SK-N-SH (cell line): ENCODE measurements at regions not wholly inside any gene's neighbourhood (a gene's known extent, or its start where the extent isn't known, plus 50 kb on each side); places are given as distances from the start of the nearest gene placed in this dataset.

Source experiments
- CTCF ChIA-PET: fragments of 300-600, 350-600 bp; formaldehyde crosslinking; extraction: SDS; loops from one replicate; lab custom pipeline; 2021; lab: Yijun Ruan, JAX
- POLR2A ChIA-PET: fragments of 350-600 bp; sonication (Branson Sonifier 250); formaldehyde crosslinking; extraction: SDS; loops from one replicate; lab custom pipeline; 2020; ENCODE audit warnings: antibody characterized with exemption, inconsistent platforms; lab: Yijun Ruan, JAX
- DNase-seq: peaks from one replicate; pipeline ENCODE4 v3.0.0; 2012
- H2AFZ ChIP-seq: fragments of 200-600 bp; sonication (generic); 2 replicates; pipeline ENCODE4 v1.8.1; 2016; ENCODE audit warnings: antibody characterized with exemption, mild to moderate bottlenecking, low read depth
- H3F3A ChIP-seq: fragments of 200-600 bp; sonication (generic); replicated peaks from 2 replicates; pipeline ENCODE3; 2016; ENCODE audit warnings: antibody characterized with exemption, mild to moderate bottlenecking; ENCODE audit not compliant: insufficient read depth
- H3K27ac ChIP-seq, 2 experiments: fragments of 200-500 bp in 1 of 2; fragments of 200-600 bp in 1 of 2; sonication (Bioruptor generic) in 1 of 2; sonication (generic), shearing (Covaris generic) in 1 of 2; 2 replicates each; pipeline versions ENCODE4 v1.5.1 to v1.6.1; 2014 to 2016; ENCODE audit warnings: low read depth in 2 of 2, inconsistent platforms in 1 of 2, low read length in 1 of 2, mild to moderate bottlenecking in 1 of 2, mixed read lengths in 1 of 2
- H3K27me3 ChIP-seq: fragments of 200-600 bp; sonication (generic), shearing (Covaris generic); 2 replicates; pipeline ENCODE4 v1.6.1; 2016; ENCODE audit warnings: mixed run types; ENCODE audit not compliant: insufficient read depth
- H3K36me3 ChIP-seq, 2 experiments: fragments of 200-500 bp in 1 of 2; fragments of 200-600 bp in 1 of 2; sonication (Bioruptor generic) in 1 of 2; sonication (generic) in 1 of 2; replicated peaks in 1 of 2; 2 replicates each; pipeline versions ENCODE3 to v1.5.1; 2014 to 2016; ENCODE audit warnings: low read length in 1 of 2, mild to moderate bottlenecking in 1 of 2; ENCODE audit not compliant: insufficient read depth in 2 of 2, control insufficient read depth in 1 of 2
- H3K4me1 ChIP-seq, 2 experiments: fragments of 200-500 bp in 1 of 2; fragments of 200-600 bp in 1 of 2; sonication (Bioruptor generic) in 1 of 2; sonication (generic), shearing (Covaris generic) in 1 of 2; 2 replicates each; pipeline versions ENCODE4 v1.5.1 to v1.6.1; 2014 to 2016; ENCODE audit warnings: low read depth in 1 of 2, low read length in 1 of 2, mixed run types in 1 of 2; ENCODE audit not compliant: insufficient read depth in 2 of 2, control insufficient read depth in 1 of 2
- H3K4me2 ChIP-seq: fragments of 200-600 bp; sonication (generic), shearing (Covaris generic); 2 replicates; pipeline ENCODE4 v1.6.1; 2017; ENCODE audit warnings: mixed run types
- H3K4me3 ChIP-seq, 2 experiments: fragments of 200-500 bp in 1 of 2; fragments of 200-600 bp in 1 of 2; sonication (Bioruptor generic) in 1 of 2; sonication (generic), shearing (Covaris generic) in 1 of 2; 2 replicates each; pipeline versions ENCODE4 v1.5.1 to v1.8.1; 2014 to 2016; ENCODE audit warnings: low read depth in 2 of 2, inconsistent platforms in 1 of 2, low read length in 1 of 2, mild to moderate bottlenecking in 1 of 2, mixed read lengths in 1 of 2, moderate library complexity in 1 of 2
- H3K79me2 ChIP-seq: fragments of 200-600 bp; sonication (generic); 2 replicates; pipeline ENCODE4 v1.8.1; 2017; ENCODE audit warnings: mild to moderate bottlenecking; ENCODE audit not compliant: insufficient read depth
- H3K9ac ChIP-seq: fragments of 200-600 bp; sonication (generic); 2 replicates; pipeline ENCODE4 v1.6.1; 2017; ENCODE audit warnings: mixed run types
- H3K9me2 ChIP-seq: fragments of 200-600 bp; sonication (generic); 2 replicates; pipeline ENCODE4 v1.6.1; 2017; ENCODE audit warnings: mixed run types
- H3K9me3 ChIP-seq: fragments of 200-600 bp; sonication (generic); 2 replicates; pipeline ENCODE4 v1.6.1; 2017; ENCODE audit warnings: mixed run types, mild to moderate bottlenecking, moderate library complexity
- H4K20me1 ChIP-seq: fragments of 200-600 bp; sonication (generic); 2 replicates; pipeline ENCODE4 v1.6.1; 2017; ENCODE audit warnings: mild to moderate bottlenecking, mixed run types; ENCODE audit not compliant: insufficient read depth
- CHD2 ChIP-seq: fragments of 150-350 bp; IDR thresholded peaks from 2 replicates; pipeline ENCODE4 v1.6.1; 2018; ENCODE audit warnings: low read length; ENCODE audit not compliant: partially characterized antibody
- CTCF ChIP-seq: fragments of 200-600 bp; sonication (generic); IDR thresholded peaks from 2 replicates; pipeline ENCODE4 v1.6.1; 2017; ENCODE audit warnings: antibody characterized with exemption, mild to moderate bottlenecking, moderate library complexity
- FOSL2 ChIP-seq: IDR thresholded peaks from 2 replicates; pipeline ENCODE4 v1.4.0; 2012; ENCODE audit warnings: low read depth, mild to moderate bottlenecking, moderate library complexity, borderline replicate concordance
- FOXJ3 ChIP-seq: sonication (generic); formaldehyde crosslinking; IDR thresholded peaks from 2 replicates; pipeline ENCODE4 v1.5.1; 2020; ENCODE audit warnings: mild to moderate bottlenecking, missing genetic modification reagents
- FOXM1 ChIP-seq: IDR thresholded peaks from 2 replicates; pipeline ENCODE4 v1.4.0; 2012; ENCODE audit warnings: low read depth, mild to moderate bottlenecking
- GABPA ChIP-seq: IDR thresholded peaks from 2 replicates; pipeline ENCODE4 v1.4.0; 2012; ENCODE audit warnings: low read depth, mild to moderate bottlenecking
- GATA2 ChIP-seq: sonication (generic); formaldehyde crosslinking; IDR thresholded peaks from 2 replicates; pipeline ENCODE4 v1.5.0; 2020; ENCODE audit warnings: mild to moderate bottlenecking, missing genetic modification reagents
- JUND ChIP-seq: IDR thresholded peaks from 2 replicates; pipeline ENCODE4 v1.4.0; 2012
- MAX ChIP-seq: IDR thresholded peaks from 2 replicates; pipeline ENCODE4 v1.4.0; 2012; ENCODE audit warnings: low read depth
- MXI1 ChIP-seq: IDR thresholded peaks from 2 replicates; pipeline ENCODE4 v1.6.1; 2012; ENCODE audit warnings: mild to moderate bottlenecking, low read depth, low read length, improper control_type of control experiment
- NRF1 ChIP-seq: IDR thresholded peaks from 2 replicates; pipeline ENCODE4 v1.6.1; 2012; ENCODE audit warnings: low read depth, mild to moderate bottlenecking, low read length
- RAD21 ChIP-seq: IDR thresholded peaks from 2 replicates; pipeline ENCODE4 v1.6.1; 2012; ENCODE audit warnings: mild to moderate bottlenecking, low read length
- REST ChIP-seq: IDR thresholded peaks from 2 replicates; pipeline ENCODE4 v1.6.1; 2012; ENCODE audit warnings: mild to moderate bottlenecking, low read depth, low read length, moderate library complexity
- SIN3A ChIP-seq: IDR thresholded peaks from 2 replicates; pipeline ENCODE4 v1.6.1; 2012; ENCODE audit warnings: low read depth, mild to moderate bottlenecking, low read length, moderate library complexity, borderline replicate concordance
- SMC3 ChIP-seq: IDR thresholded peaks from 2 replicates; pipeline ENCODE4 v1.6.1; 2012; ENCODE audit warnings: low read depth, low read length, improper control_type of control experiment
- TCF12 ChIP-seq: IDR thresholded peaks from 2 replicates; pipeline ENCODE4 v1.4.0; 2012
- WGBS: methylation state at CpG from one replicate; pipeline ENCODE4 v1.1.6; 2017; ENCODE audit warnings: low lambda C conversion rate; 5-methylcytosine and 5-hydroxymethylcytosine counted together
- TF ChIP-seq, protein P1 (sequence below): fragments of 150-350 bp; IDR thresholded peaks from 2 replicates; pipeline ENCODE4 v1.6.1; 2017; ENCODE audit warnings: antibody characterized with exemption, low read length, low read depth, borderline replicate concordance

DNA sequence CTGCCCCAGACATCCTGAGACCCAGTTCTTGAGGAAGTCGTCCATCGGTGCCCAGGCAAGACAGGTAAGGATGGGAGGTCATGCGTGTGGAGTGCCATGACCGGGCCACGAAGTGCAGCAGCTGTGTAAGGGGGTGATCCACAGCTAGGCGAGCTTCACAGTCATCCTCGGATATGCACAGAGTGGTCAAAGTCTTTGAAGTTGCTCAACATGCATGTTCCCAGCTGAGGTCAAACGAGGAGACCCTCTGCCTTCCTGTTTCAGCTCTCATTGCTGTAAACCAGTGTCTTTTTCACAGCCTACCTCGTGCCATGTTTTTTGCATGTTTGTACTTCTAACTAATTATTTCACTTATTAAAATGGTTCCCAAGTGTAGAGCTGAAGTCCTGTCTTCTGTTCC, 109.9 kb upstream of the TBL1X start (continued):
- TF ChIP-seq CTCF, result no peak
- no peak for TF ChIP-seq FOXJ3 (CRISPR knock-in tag)
- no peak for TF ChIP-seq MXI1
- no peak for TF ChIP-seq RAD21
- no peak for TF ChIP-seq SIN3A
- TF ChIP-seq FOXM1, result no peak
- no peak for TF ChIP-seq CHD2
- TF ChIP-seq NRF1, result no peak

DNA sequence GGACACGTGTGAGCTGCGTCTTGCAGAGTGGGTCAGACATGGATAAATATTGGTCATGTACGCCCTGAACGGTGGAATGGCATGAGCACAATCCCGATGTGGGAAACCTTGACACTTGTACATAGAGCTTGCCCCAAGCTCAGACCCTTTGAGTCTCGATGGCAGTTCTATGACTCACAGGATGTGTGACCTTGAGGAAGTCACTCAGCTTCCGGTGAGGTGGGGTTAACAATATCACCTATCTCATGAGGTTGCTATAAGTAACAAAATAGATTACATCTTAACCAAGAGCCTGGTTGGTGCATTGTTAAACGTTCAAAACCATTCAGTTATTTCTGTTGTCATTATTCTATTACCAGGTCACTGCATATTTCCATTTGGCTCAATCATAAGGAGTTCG, 109.1 kb upstream of the TBL1X start:
- 53% methylated on average over 9 of the region's 9 CpGs for WGBS
- Histone ChIP-seq H3K79me2 (no peaks in the 10 kb centered on the region), H3K9me3 (no peaks in the 10 kb centered on the region), H3K27me3 (no peaks in the 10 kb centered on the region), H3K9ac (no peak overlapping the region), H3K27ac (no peak overlapping the region), H3K4me1 (no peaks in the 10 kb centered on the region), H3F3A (no peaks in the 10 kb centered on the region), H2AFZ (no peak overlapping the region), H3K36me3 (no peaks in the 10 kb centered on the region), H3K4me3 (no peak overlapping the region), H3K4me2 (no peak overlapping the region), H3K9me2 (no peaks in the 10 kb centered on the region), H4K20me1 (no peaks in the 10 kb centered on the region)
- no peak for TF ChIP-seq GATA2
- TF ChIP-seq FOSL2, result no peak
- no peak for TF ChIP-seq TCF12
- no peak for TF ChIP-seq MAX
- no peak for DNase-seq
- ChIA-PET CTCF (no interaction called here), POLR2A (no interaction called here)

GRCh38 chrX:9356846-9357245, 108.0 kb upstream of the TBL1X start:
- Histone ChIP-seq H3K9me2 (no peaks in the 10 kb centered on the region), H3K9me3 (no peaks in the 10 kb centered on the region), H3K4me1 (no peaks in the 10 kb centered on the region), H2AFZ (no peak overlapping the region), H3K27ac (no peak overlapping the region), H3K27me3 (no peaks in the 10 kb centered on the region), H3K36me3 (no peaks in the 10 kb centered on the region), H3K9ac (no peak overlapping the region), H3K4me2 (no peak overlapping the region), H3K4me3 (no peak overlapping the region), H3K79me2 (no peaks in the 10 kb centered on the region), H3F3A (no peaks in the 10 kb centered on the region)
- ChIA-PET CTCF (no interaction called here), POLR2A (no interaction called here)
- WGBS, result 43% methylated on average over 5 of the region's 5 CpGs
- no peak for DNase-seq
- TF ChIP-seq GABPA (no peak), SMC3 (no peak), JUND (no peak), CHD2 (no peak), REST (no peak)
- TF ChIP-seq, protein P1, sequence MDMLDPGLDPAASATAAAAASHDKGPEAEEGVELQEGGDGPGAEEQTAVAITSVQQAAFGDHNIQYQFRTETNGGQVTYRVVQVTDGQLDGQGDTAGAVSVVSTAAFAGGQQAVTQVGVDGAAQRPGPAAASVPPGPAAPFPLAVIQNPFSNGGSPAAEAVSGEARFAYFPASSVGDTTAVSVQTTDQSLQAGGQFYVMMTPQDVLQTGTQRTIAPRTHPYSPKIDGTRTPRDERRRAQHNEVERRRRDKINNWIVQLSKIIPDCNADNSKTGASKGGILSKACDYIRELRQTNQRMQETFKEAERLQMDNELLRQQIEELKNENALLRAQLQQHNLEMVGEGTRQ, result no peak
- TF ChIP-seq, all 33 proteins: peak for 0
- no peaks in the 10 kb centered on the region for H4K20me1 ChIP-seq
